ENCODE measurements at regions not wholly inside any gene's neighbourhood (a gene's known extent, or its start where the extent isn't known, plus 50 kb on each side); places are given as distances from the start of the nearest gene placed in this dataset.

GRCh38 chr5:98111686-98112085 lies 661.8 kb upstream of the RGMB start:
- H4K20me1 ChIP-seq (ENCODE audit: insufficient read depth, low read length), result no peaks in the 10 kb centered on the region
- no peaks in the 10 kb centered on the region for H3K4me1 ChIP-seq (ENCODE audit: control insufficient read depth in 1 of 2, insufficient read depth in 2 of 2, low read length in 2 of 2)
- H3K9ac ChIP-seq (ENCODE audit: insufficient read depth, low read length, poor library complexity, severe bottlenecking), result no peak overlapping the region
- H3K4me3 ChIP-seq (replicated peaks in 1 of 3; ENCODE audit: low read depth in 2 of 3, low read length in 3 of 3), result no peak overlapping the region
- H2AFZ ChIP-seq (ENCODE audit: insufficient read depth, low read depth, low read length, poor library complexity, severe bottlenecking), result no peak overlapping the region
- no peaks in the 10 kb centered on the region for H3K79me2 ChIP-seq (ENCODE audit: insufficient read depth, low read length)
- H3K4me2 ChIP-seq (replicated peaks; ENCODE audit: extremely low read depth, low read length, poor library complexity, severe bottlenecking), result no peak overlapping the region
- H3K9me3 ChIP-seq (replicated peaks in 1 of 2; ENCODE audit: control insufficient read depth in 1 of 2, insufficient read depth in 1 of 2, low read length in 2 of 2), result peaks cover 9% of the 10 kb centered on the region in 2 donors
- H3K36me3 ChIP-seq (replicated peaks in 1 of 2; ENCODE audit: control insufficient read depth in 1 of 2, insufficient read depth in 2 of 2, low read length in 2 of 2), result no peaks in the 10 kb centered on the region
- Mint-ChIP-seq H3K27me3 (ENCODE audit: low read depth in 3 of 3) (peaks cover 0 to 1% (median 0%) of the 10 kb centered on the region in 3 donors), H3K36me3 (no peaks in the 10 kb centered on the region), H3K9me3 (peaks cover 2 to 15% (median 12%) of the 10 kb centered on the region in 7 donors), H3K4me3 (no peak overlapping the region), H3K27ac (no peak overlapping the region), H3K4me1 (no peaks in the 10 kb centered on the region)
- no peak for TF ChIP-seq CTCF (IDR thresholded peaks at IDR 0.05)
- no peaks in the 10 kb centered on the region for H3K27me3 ChIP-seq (ENCODE audit: control insufficient read depth in 2 of 2, insufficient read depth in 2 of 2, low read length in 2 of 2)
- intact Hi-C loops (cut with micrococcal nuclease), result no loop called here
- no peak overlapping the region for H3K27ac ChIP-seq (ENCODE audit: low read depth in 1 of 2, low read length in 2 of 2)
- DNase-seq, result no peak

- H3K79me2 ChIP-seq (ENCODE audit: insufficient read depth, low read length), result no peaks in the 10 kb centered on the region
- H3K9ac ChIP-seq (ENCODE audit: insufficient read depth, low read length, poor library complexity, severe bottlenecking), result no peak overlapping the region
- no peak for DNase-seq
- Mint-ChIP-seq H3K27me3 (ENCODE audit: low read depth in 3 of 3) (no peaks in the 10 kb centered on the region), H3K9me3 (peaks cover 2 to 18% (median 8%) of the 10 kb centered on the region in 7 donors), H3K4me1 (no peaks in the 10 kb centered on the region), H3K4me3 (no peak overlapping the region), H3K36me3 (no peaks in the 10 kb centered on the region), H3K27ac (no peak overlapping the region)
- no peaks in the 10 kb centered on the region for H3K4me1 ChIP-seq (ENCODE audit: control insufficient read depth in 1 of 2, insufficient read depth in 2 of 2, low read length in 2 of 2)
- H3K9me3 ChIP-seq (replicated peaks in 1 of 2; ENCODE audit: control insufficient read depth in 1 of 2, insufficient read depth in 1 of 2, low read length in 2 of 2), result peaks cover 13 to 14% of the 10 kb centered on the region in 2 donors
- no peaks in the 10 kb centered on the region for H4K20me1 ChIP-seq (ENCODE audit: insufficient read depth, low read length)
- TF ChIP-seq CTCF (IDR thresholded peaks at IDR 0.05), result no peak
- no peak overlapping the region for H3K27ac ChIP-seq (ENCODE audit: low read depth in 1 of 2, low read length in 2 of 2)
- no peak overlapping the region for H3K4me2 ChIP-seq (replicated peaks; ENCODE audit: extremely low read depth, low read length, poor library complexity, severe bottlenecking)
- intact Hi-C loops (cut with micrococcal nuclease), result no loop called here
- WGBS (ENCODE audit: insufficient coverage), result 93% methylated on average over 16 of the region's 16 CpGs
- no peak overlapping the region for H2AFZ ChIP-seq (ENCODE audit: insufficient read depth, low read depth, low read length, poor library complexity, severe bottlenecking)
- H3K27me3 ChIP-seq (ENCODE audit: control insufficient read depth in 2 of 2, insufficient read depth in 2 of 2, low read length in 2 of 2), result no peaks in the 10 kb centered on the region
- H3K4me3 ChIP-seq (replicated peaks in 1 of 3; ENCODE audit: low read depth in 2 of 3, low read length in 3 of 3), result no peak overlapping the region
- no peaks in the 10 kb centered on the region for H3K36me3 ChIP-seq (replicated peaks in 1 of 2; ENCODE audit: control insufficient read depth in 1 of 2, insufficient read depth in 2 of 2, low read length in 2 of 2)
These were observed 652.2 kb upstream of the RGMB start for GRCh38 chr5:98121036-98121936.
